ENCODE measurements at regions not wholly inside any gene's neighbourhood (a gene's known extent, or its start where the extent isn't known, plus 50 kb on each side); places are given as distances from the start of the nearest gene placed in this dataset.

GRCh38 chr18:53943326-53943860 is 281.1 kb downstream of the MBD2 start:
- TF ChIP-seq CTCF (IDR thresholded peaks at IDR 0.05) (no peak), POLR2A (IDR thresholded peaks at IDR 0.05) (no peak)
